ENCODE measurements at regions not wholly inside any gene's neighbourhood (a gene's known extent, or its start where the extent isn't known, plus 50 kb on each side); places are given as distances from the start of the nearest gene placed in this dataset.

- Histone ChIP-seq H3K4me1 (ENCODE audit: control insufficient read depth, insufficient read depth, low read length) (no peaks in the 10 kb centered on the region), H3K27me3 (ENCODE audit: control insufficient read depth, insufficient read depth, low read length) (no peaks in the 10 kb centered on the region), H3K4me3 (ENCODE audit: low read depth, low read length) (no peak overlapping the region), H3K36me3 (ENCODE audit: control insufficient read depth, insufficient read depth, low read length) (no peaks in the 10 kb centered on the region), H3K27ac (ENCODE audit: low read depth, low read length) (no peak overlapping the region), H3K9me3 (ENCODE audit: control insufficient read depth, insufficient read depth, low read length) (no peaks in the 10 kb centered on the region)
- peak; percentile 10 to 86 (median 28) for DNase-seq (ENCODE audit: low read depth in 4 of 6, low spot score in 6 of 6)
- WGBS (ENCODE audit: insufficient coverage): 7% methylated on average over 3 of the region's 6 CpGs
Measured at GRCh38 chr4:132642016-132642817, 506.9 kb upstream of the PCDH10 start.

DNA sequence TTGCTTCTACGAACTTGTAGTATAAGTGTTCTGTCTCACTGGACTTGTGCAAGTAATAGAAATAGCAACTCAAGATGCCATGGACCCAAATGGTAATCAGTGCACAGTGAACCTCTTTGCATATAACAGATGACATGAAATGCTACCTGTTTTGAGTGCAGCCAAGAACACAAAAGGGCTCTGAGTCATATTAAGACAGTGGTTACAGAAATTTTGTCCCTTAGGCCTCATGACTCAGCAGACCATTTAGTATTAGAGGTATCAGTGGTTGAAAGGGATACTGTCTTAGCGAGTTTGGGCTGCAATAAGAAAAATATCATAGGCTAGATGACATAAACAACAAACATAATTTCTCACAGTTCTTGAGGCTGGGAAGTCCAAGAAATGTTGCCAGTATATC is 502.9 kb upstream of the PCDH10 start:
- H3K9me3 ChIP-seq (ENCODE audit: control insufficient read depth, insufficient read depth, low read length): no peaks in the 10 kb centered on the region
- no peaks in the 10 kb centered on the region for H3K27me3 ChIP-seq (ENCODE audit: control insufficient read depth, insufficient read depth, low read length)
- H3K4me3 ChIP-seq (ENCODE audit: low read depth, low read length): no peak overlapping the region
- no CpG with 5 or more reads among the region's 2 CpGs for WGBS (ENCODE audit: insufficient coverage)
- H3K36me3 ChIP-seq (ENCODE audit: control insufficient read depth, insufficient read depth, low read length): no peaks in the 10 kb centered on the region
- no peak overlapping the region for H3K27ac ChIP-seq (ENCODE audit: low read depth, low read length)
- no peak for DNase-seq (ENCODE audit: low read depth in 4 of 6, low spot score in 6 of 6)
- no peaks in the 10 kb centered on the region for H3K4me1 ChIP-seq (ENCODE audit: control insufficient read depth, insufficient read depth, low read length)

GRCh38 chr4:132651196-132651595 is 497.9 kb upstream of the PCDH10 start:
- Histone ChIP-seq H3K27me3 (ENCODE audit: control insufficient read depth, insufficient read depth, low read length) (no peaks in the 10 kb centered on the region), H3K4me1 (ENCODE audit: control insufficient read depth, insufficient read depth, low read length) (no peaks in the 10 kb centered on the region), H3K9me3 (ENCODE audit: control insufficient read depth, insufficient read depth, low read length) (no peaks in the 10 kb centered on the region), H3K36me3 (ENCODE audit: control insufficient read depth, insufficient read depth, low read length) (no peaks in the 10 kb centered on the region), H3K4me3 (ENCODE audit: low read depth, low read length) (no peak overlapping the region), H3K27ac (ENCODE audit: low read depth, low read length) (no peak overlapping the region)
- WGBS (ENCODE audit: insufficient coverage): no CpG with 5 or more reads among the region's 2 CpGs
- no peak for DNase-seq (ENCODE audit: low read depth in 4 of 6, low spot score in 6 of 6)

GRCh38 chr4:132660181-132660580 is 488.9 kb upstream of the PCDH10 start:
- H3K36me3 ChIP-seq (ENCODE audit: control insufficient read depth, insufficient read depth, low read length): no peaks in the 10 kb centered on the region
- H3K27me3 ChIP-seq (ENCODE audit: control insufficient read depth, insufficient read depth, low read length): no peaks in the 10 kb centered on the region
- no peaks in the 10 kb centered on the region for H3K9me3 ChIP-seq (ENCODE audit: control insufficient read depth, insufficient read depth, low read length)
- H3K4me1 ChIP-seq (ENCODE audit: control insufficient read depth, insufficient read depth, low read length): no peaks in the 10 kb centered on the region
- H3K4me3 ChIP-seq (ENCODE audit: low read depth, low read length): no peak overlapping the region
- WGBS (ENCODE audit: insufficient coverage): no CpG with 5 or more reads among the region's 1 CpG
- no peak for DNase-seq (ENCODE audit: low read depth in 4 of 6, low spot score in 6 of 6)
- no peak overlapping the region for H3K27ac ChIP-seq (ENCODE audit: low read depth, low read length)

- H3K27me3 ChIP-seq (ENCODE audit: control insufficient read depth, insufficient read depth, low read length): no peaks in the 10 kb centered on the region
- WGBS (ENCODE audit: insufficient coverage): no CpG with 5 or more reads among the region's 1 CpG
- H3K36me3 ChIP-seq (ENCODE audit: control insufficient read depth, insufficient read depth, low read length): no peaks in the 10 kb centered on the region
- H3K27ac ChIP-seq (ENCODE audit: low read depth, low read length): no peak overlapping the region
- no peaks in the 10 kb centered on the region for H3K4me1 ChIP-seq (ENCODE audit: control insufficient read depth, insufficient read depth, low read length)
- H3K4me3 ChIP-seq (ENCODE audit: low read depth, low read length): no peak overlapping the region
- no peaks in the 10 kb centered on the region for H3K9me3 ChIP-seq (ENCODE audit: control insufficient read depth, insufficient read depth, low read length)
- DNase-seq (ENCODE audit: low read depth in 4 of 6, low spot score in 6 of 6): peak in 1 of 6 donors; percentile 10
Measured at GRCh38 chr4:132662456-132662855, 486.6 kb upstream of the PCDH10 start.

- Histone ChIP-seq H3K4me1 (ENCODE audit: control insufficient read depth, insufficient read depth, low read length) (no peaks in the 10 kb centered on the region), H3K36me3 (ENCODE audit: control insufficient read depth, insufficient read depth, low read length) (no peaks in the 10 kb centered on the region), H3K9me3 (ENCODE audit: control insufficient read depth, insufficient read depth, low read length) (no peaks in the 10 kb centered on the region), H3K27ac (ENCODE audit: low read depth, low read length) (no peak overlapping the region), H3K27me3 (ENCODE audit: control insufficient read depth, insufficient read depth, low read length) (no peaks in the 10 kb centered on the region), H3K4me3 (ENCODE audit: low read depth, low read length) (no peak overlapping the region)
- WGBS (ENCODE audit: insufficient coverage): no CpG with 5 or more reads among the region's 1 CpG
- no peak for DNase-seq (ENCODE audit: low read depth in 4 of 6, low spot score in 6 of 6)
Measured at GRCh38 chr4:132669786-132670185, 479.3 kb upstream of the PCDH10 start.

- H3K36me3 ChIP-seq (ENCODE audit: control insufficient read depth, insufficient read depth, low read length): no peaks in the 10 kb centered on the region
- no peak for DNase-seq (ENCODE audit: low read depth in 4 of 6, low spot score in 6 of 6)
- no CpG with 5 or more reads among the region's 1 CpG for WGBS (ENCODE audit: insufficient coverage)
- no peaks in the 10 kb centered on the region for H3K27me3 ChIP-seq (ENCODE audit: control insufficient read depth, insufficient read depth, low read length)
- H3K4me1 ChIP-seq (ENCODE audit: control insufficient read depth, insufficient read depth, low read length): no peaks in the 10 kb centered on the region
- no peak overlapping the region for H3K4me3 ChIP-seq (ENCODE audit: low read depth, low read length)
- no peak overlapping the region for H3K27ac ChIP-seq (ENCODE audit: low read depth, low read length)
- no peaks in the 10 kb centered on the region for H3K9me3 ChIP-seq (ENCODE audit: control insufficient read depth, insufficient read depth, low read length)
Measured at GRCh38 chr4:132670557-132670956, 478.5 kb upstream of the PCDH10 start.

DNA sequence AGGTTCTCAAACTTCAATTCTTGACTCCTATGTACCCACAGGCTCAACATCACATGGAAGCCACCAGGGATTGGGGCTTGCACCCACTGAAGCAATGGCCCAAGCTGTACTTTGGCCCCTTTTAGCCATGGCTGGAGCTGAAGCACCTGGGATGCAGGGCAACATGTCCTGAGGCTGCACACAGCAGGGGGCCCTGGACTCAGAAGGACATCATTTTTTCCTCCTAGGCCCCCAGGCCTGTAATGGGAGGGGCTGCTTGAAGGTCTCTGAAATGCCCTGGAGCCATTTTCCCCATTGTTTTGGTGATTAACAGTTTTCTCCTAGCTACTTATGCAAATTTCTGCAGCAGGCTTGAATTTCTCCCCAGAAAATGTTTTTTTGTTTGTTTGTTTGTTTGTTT is 465.1 kb upstream of the PCDH10 start:
- DNase-seq (ENCODE audit: low read depth in 4 of 6, low spot score in 6 of 6): no peak
- no peak overlapping the region for H3K4me3 ChIP-seq (ENCODE audit: low read depth, low read length)
- H3K36me3 ChIP-seq (ENCODE audit: control insufficient read depth, insufficient read depth, low read length): no peaks in the 10 kb centered on the region
- H3K27me3 ChIP-seq (ENCODE audit: control insufficient read depth, insufficient read depth, low read length): no peaks in the 10 kb centered on the region
- H3K27ac ChIP-seq (ENCODE audit: low read depth, low read length): no peak overlapping the region
- peaks cover 9% of the 10 kb centered on the region for H3K9me3 ChIP-seq (ENCODE audit: control insufficient read depth, insufficient read depth, low read length)
- H3K4me1 ChIP-seq (ENCODE audit: control insufficient read depth, insufficient read depth, low read length): no peaks in the 10 kb centered on the region

- H3K36me3 ChIP-seq (ENCODE audit: control insufficient read depth, insufficient read depth, low read length): no peaks in the 10 kb centered on the region
- H3K9me3 ChIP-seq (ENCODE audit: control insufficient read depth, insufficient read depth, low read length): peaks cover 3% of the 10 kb centered on the region
- H3K27me3 ChIP-seq (ENCODE audit: control insufficient read depth, insufficient read depth, low read length): no peaks in the 10 kb centered on the region
- no peak overlapping the region for H3K27ac ChIP-seq (ENCODE audit: low read depth, low read length)
- no peak for DNase-seq (ENCODE audit: low read depth in 4 of 6, low spot score in 6 of 6)
- no peaks in the 10 kb centered on the region for H3K4me1 ChIP-seq (ENCODE audit: control insufficient read depth, insufficient read depth, low read length)
- WGBS (ENCODE audit: insufficient coverage): no CpG with 5 or more reads among the region's 2 CpGs
- no peak overlapping the region for H3K4me3 ChIP-seq (ENCODE audit: low read depth, low read length)
Measured at GRCh38 chr4:132691026-132691425, 458.1 kb upstream of the PCDH10 start.

DNA sequence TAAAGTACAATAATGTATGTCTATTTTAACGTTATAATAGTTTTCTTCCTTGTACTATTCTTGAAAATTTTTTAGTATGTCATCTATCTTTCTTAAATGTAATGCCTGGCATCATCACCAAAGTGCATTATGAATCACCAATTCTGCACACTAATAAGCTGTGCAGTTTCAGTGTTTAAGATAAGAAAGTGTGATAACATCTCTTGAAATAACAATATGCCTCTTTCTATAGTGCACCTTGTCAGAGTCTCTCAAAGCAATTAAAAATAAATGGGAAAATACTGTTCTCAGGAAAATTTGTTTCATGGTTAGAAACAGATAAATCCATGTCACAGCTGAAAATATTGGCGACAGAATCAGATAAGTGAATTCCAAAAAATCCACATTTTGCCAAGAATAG is 457.4 kb upstream of the PCDH10 start:
- H3K27me3 ChIP-seq (ENCODE audit: control insufficient read depth, insufficient read depth, low read length): no peaks in the 10 kb centered on the region
- WGBS (ENCODE audit: insufficient coverage): no CpG with 5 or more reads among the region's 2 CpGs
- no peak for DNase-seq (ENCODE audit: low read depth in 4 of 6, low spot score in 6 of 6)
- no peaks in the 10 kb centered on the region for H3K36me3 ChIP-seq (ENCODE audit: control insufficient read depth, insufficient read depth, low read length)
- no peaks in the 10 kb centered on the region for H3K4me1 ChIP-seq (ENCODE audit: control insufficient read depth, insufficient read depth, low read length)
- peaks cover 3% of the 10 kb centered on the region for H3K9me3 ChIP-seq (ENCODE audit: control insufficient read depth, insufficient read depth, low read length)
- no peak overlapping the region for H3K4me3 ChIP-seq (ENCODE audit: low read depth, low read length)
- no peak overlapping the region for H3K27ac ChIP-seq (ENCODE audit: low read depth, low read length)
